OCI-LY7 (cell line): ENCODE measurements at regions not wholly inside any gene's neighbourhood (a gene's known extent, or its start where the extent isn't known, plus 50 kb on each side); places are given as distances from the start of the nearest gene placed in this dataset.

Source experiments
- EZH2phosphoT487 ChIP-seq: fragments of 200-600 bp; sonication (generic); IDR thresholded peaks from 2 replicates; pipeline ENCODE4 v1.6.1; 2018; ENCODE audit warnings: low read depth, borderline replicate concordance, mild to moderate bottlenecking, mixed run types, antibody characterized with exemption, low read length, moderate library complexity, mixed read lengths
- TF ChIP-seq, protein P1 (sequence below): fragments of 200-600 bp; sonication (generic); conservative IDR thresholded peaks from 2 replicates; pipeline ENCODE4 v1.5.1; 2014; ENCODE audit warnings: mild to moderate bottlenecking, antibody characterized with exemption, low read length, moderate library complexity, mixed read lengths

- TF ChIP-seq, protein P1, sequence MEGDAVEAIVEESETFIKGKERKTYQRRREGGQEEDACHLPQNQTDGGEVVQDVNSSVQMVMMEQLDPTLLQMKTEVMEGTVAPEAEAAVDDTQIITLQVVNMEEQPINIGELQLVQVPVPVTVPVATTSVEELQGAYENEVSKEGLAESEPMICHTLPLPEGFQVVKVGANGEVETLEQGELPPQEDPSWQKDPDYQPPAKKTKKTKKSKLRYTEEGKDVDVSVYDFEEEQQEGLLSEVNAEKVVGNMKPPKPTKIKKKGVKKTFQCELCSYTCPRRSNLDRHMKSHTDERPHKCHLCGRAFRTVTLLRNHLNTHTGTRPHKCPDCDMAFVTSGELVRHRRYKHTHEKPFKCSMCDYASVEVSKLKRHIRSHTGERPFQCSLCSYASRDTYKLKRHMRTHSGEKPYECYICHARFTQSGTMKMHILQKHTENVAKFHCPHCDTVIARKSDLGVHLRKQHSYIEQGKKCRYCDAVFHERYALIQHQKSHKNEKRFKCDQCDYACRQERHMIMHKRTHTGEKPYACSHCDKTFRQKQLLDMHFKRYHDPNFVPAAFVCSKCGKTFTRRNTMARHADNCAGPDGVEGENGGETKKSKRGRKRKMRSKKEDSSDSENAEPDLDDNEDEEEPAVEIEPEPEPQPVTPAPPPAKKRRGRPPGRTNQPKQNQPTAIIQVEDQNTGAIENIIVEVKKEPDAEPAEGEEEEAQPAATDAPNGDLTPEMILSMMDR, result no peak
- no peak for TF ChIP-seq EZH2phosphoT487
These were observed 2523.2 kb upstream of the PCDH20 start for GRCh38 chr13:63938851-63939250.
